ENCODE measurements at regions not wholly inside any gene's neighbourhood (a gene's known extent, or its start where the extent isn't known, plus 50 kb on each side); places are given as distances from the start of the nearest gene placed in this dataset.

DNA sequence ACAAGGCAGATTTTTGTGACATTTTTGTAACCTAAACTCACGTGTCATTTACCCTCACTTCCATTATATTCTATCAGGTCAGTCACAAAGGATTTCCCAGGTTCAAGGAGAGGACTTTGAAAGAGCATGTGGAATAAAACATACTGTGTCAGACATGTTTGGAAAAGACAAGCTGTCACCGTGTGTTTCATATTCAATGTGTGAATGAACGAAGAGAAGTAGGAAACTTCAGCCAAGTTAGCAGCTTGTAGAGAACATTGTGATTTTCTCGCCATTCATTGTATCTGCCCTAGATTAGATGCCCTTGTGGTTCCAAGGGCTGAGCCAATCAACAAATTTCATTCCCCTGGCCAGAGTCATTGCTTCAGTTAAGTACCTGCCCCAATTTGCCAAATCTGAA is 2288.9 kb upstream of the PCDH20 start:
- no peaks in the 10 kb centered on the region for H3K4me1 ChIP-seq (ENCODE audit: low read depth)
- DNase-seq (ENCODE audit: low read depth in 1 of 2, low spot score in 1 of 2): no peak
- H3K36me3 ChIP-seq: no peaks in the 10 kb centered on the region
- no peak overlapping the region for H3K27ac ChIP-seq
- TF ChIP-seq CTCF (IDR thresholded peaks at IDR 0.05; ENCODE audit: low read depth, low read length): no peak
- H3K9me3 ChIP-seq (ENCODE audit: low read depth): no peaks in the 10 kb centered on the region
- no peak overlapping the region for H3K4me3 ChIP-seq
- H3K27me3 ChIP-seq: no peaks in the 10 kb centered on the region

DNA sequence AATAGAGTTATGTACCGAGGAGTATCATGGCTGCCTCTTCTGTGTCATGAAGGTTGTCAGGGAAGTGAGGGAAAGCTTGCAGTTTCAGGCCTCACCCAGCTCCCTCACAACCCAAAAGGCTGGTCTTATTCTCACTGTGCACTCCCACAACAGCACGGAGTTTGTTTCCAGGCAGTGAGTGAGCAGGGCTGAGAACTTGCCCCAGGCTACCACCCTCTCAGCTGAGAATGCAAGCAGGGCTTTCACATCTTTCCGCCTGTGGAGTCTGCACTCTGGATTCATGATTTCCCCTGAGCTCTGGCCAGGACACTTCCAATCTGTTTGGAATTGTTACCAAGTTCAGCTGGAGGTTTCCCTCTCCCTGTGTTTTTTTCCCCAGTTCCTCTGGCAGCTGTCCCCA is 2284.7 kb upstream of the PCDH20 start:
- DNase-seq (ENCODE audit: low read depth in 1 of 2, low spot score in 1 of 2): no peak
- no peaks in the 10 kb centered on the region for H3K27me3 ChIP-seq
- TF ChIP-seq CTCF (IDR thresholded peaks at IDR 0.05; ENCODE audit: low read depth, low read length): no peak
- no peak overlapping the region for H3K4me3 ChIP-seq
- H3K36me3 ChIP-seq: no peaks in the 10 kb centered on the region
- no peak overlapping the region for H3K27ac ChIP-seq
- H3K9me3 ChIP-seq (ENCODE audit: low read depth): no peaks in the 10 kb centered on the region
- H3K4me1 ChIP-seq (ENCODE audit: low read depth): no peaks in the 10 kb centered on the region

DNA sequence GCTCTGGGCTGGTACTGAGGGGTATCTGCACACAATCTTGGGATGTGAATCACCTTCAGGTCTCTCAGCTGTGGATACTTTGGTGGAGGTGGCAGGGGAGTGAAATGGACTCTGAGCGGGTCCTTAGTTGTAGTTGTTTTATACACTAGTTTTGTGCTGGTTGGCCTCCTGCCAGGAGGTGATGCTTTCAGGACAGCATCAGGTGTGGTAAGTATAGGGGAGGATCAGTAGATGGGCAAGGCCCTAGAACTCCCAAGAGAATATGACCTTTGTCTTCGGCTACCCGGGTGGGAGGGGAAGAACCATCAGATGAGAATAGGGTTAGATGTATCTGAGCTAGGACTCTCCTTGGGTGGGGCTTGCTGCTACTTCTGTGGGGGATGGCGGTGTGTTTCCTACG is 2284.3 kb upstream of the PCDH20 start:
- H3K27me3 ChIP-seq: no peaks in the 10 kb centered on the region
- no peak overlapping the region for H3K27ac ChIP-seq
- TF ChIP-seq CTCF (IDR thresholded peaks at IDR 0.05; ENCODE audit: low read depth, low read length): no peak
- no peaks in the 10 kb centered on the region for H3K36me3 ChIP-seq
- H3K9me3 ChIP-seq (ENCODE audit: low read depth): no peaks in the 10 kb centered on the region
- DNase-seq (ENCODE audit: low read depth in 1 of 2, low spot score in 1 of 2): no peak
- H3K4me1 ChIP-seq (ENCODE audit: low read depth): no peaks in the 10 kb centered on the region
- H3K4me3 ChIP-seq: no peak overlapping the region

- no peak for TF ChIP-seq CTCF (IDR thresholded peaks at IDR 0.05; ENCODE audit: low read depth, low read length)
- DNase-seq (ENCODE audit: low read depth in 1 of 2, low spot score in 1 of 2): no peak
- Histone ChIP-seq H3K36me3 (no peaks in the 10 kb centered on the region), H3K4me3 (no peak overlapping the region), H3K9me3 (ENCODE audit: low read depth) (no peaks in the 10 kb centered on the region), H3K27ac (no peak overlapping the region), H3K27me3 (no peaks in the 10 kb centered on the region), H3K4me1 (ENCODE audit: low read depth) (no peaks in the 10 kb centered on the region)
These were observed 2280.4 kb upstream of the PCDH20 start for GRCh38 chr13:63696055-63696454.

DNA sequence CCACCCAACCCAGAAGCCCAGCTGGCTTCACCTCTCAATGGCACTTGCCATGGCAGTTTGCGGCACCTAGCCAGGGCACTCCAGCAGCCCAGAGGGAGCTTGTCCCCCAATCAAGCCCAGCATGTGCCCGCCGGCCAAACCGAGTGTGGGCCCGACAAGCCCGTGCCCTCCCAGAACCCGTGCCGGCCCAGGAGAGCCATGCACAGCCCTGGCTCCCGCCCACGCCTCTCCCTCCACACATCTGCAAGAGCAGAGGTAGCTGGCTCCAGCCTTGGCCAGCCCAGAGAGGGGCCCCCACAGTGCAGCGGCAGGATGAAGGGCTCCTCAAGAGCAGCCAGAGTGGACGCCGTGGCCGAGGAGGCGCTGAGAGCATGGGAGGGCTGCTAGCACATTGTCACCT is 2278.0 kb upstream of the PCDH20 start:
- Histone ChIP-seq H3K9me3 (ENCODE audit: low read depth) (no peaks in the 10 kb centered on the region), H3K4me3 (no peak overlapping the region), H3K4me1 (ENCODE audit: low read depth) (no peaks in the 10 kb centered on the region), H3K27ac (no peak overlapping the region), H3K36me3 (no peaks in the 10 kb centered on the region), H3K27me3 (no peaks in the 10 kb centered on the region)
- DNase-seq (ENCODE audit: low read depth in 1 of 2, low spot score in 1 of 2): no peak
- no peak for TF ChIP-seq CTCF (IDR thresholded peaks at IDR 0.05; ENCODE audit: low read depth, low read length)

DNA sequence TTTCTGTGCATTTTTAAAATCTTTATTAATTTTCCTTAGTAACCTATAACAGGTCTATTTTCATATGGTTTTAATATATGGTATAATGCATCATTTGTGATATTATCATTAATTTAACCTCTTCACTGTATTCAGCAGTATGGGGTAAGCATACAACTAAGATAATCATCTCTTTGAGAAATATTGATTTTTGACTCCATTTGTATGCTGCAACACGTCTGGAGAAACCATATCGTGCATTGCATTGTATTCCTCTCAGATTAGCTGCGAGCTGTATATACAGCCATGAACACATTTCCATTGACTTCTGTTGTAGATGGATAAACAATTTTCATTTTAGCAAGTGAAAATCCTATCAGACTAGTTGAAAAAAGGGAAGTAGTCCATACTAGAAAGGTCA is 2275.8 kb upstream of the PCDH20 start:
- no peak overlapping the region for H3K27ac ChIP-seq
- H3K4me1 ChIP-seq (ENCODE audit: low read depth): no peaks in the 10 kb centered on the region
- no peaks in the 10 kb centered on the region for H3K9me3 ChIP-seq (ENCODE audit: low read depth)
- no peak overlapping the region for H3K4me3 ChIP-seq
- no peak for DNase-seq (ENCODE audit: low read depth in 1 of 2, low spot score in 1 of 2)
- no peaks in the 10 kb centered on the region for H3K27me3 ChIP-seq
- no peak for TF ChIP-seq CTCF (IDR thresholded peaks at IDR 0.05; ENCODE audit: low read depth, low read length)
- H3K36me3 ChIP-seq: no peaks in the 10 kb centered on the region
